ENCODE measurements at regions not wholly inside any gene's neighbourhood (a gene's known extent, or its start where the extent isn't known, plus 50 kb on each side); places are given as distances from the start of the nearest gene placed in this dataset.

GRCh38 chr9:89883401-89884341 lies 278.9 kb downstream of the GADD45G start:
- no peak for DNase-seq (ENCODE audit: low read depth)

GRCh38 chr9:89884356-89885083 lies 279.7 kb downstream of the GADD45G start:
- DNase-seq (ENCODE audit: low read depth) = no peak

- DNase-seq (ENCODE audit: low read depth) = no peak
Observed at GRCh38 chr9:89885156-89885555, 280.3 kb downstream of the GADD45G start.

- no peak for DNase-seq (ENCODE audit: low read depth)
Observed at GRCh38 chr9:89886281-89886700, 281.5 kb downstream of the GADD45G start.

- DNase-seq (ENCODE audit: low read depth) = no peak
Observed at GRCh38 chr9:89887286-89887685, 282.5 kb downstream of the GADD45G start.

- DNase-seq (ENCODE audit: low read depth) = no peak
Observed at GRCh38 chr9:89888233-89888632, 283.4 kb downstream of the GADD45G start.

- no peak for DNase-seq (ENCODE audit: low read depth)
Observed at GRCh38 chr9:89888677-89889076, 283.9 kb downstream of the GADD45G start.

- no peak for DNase-seq (ENCODE audit: low read depth)
Observed at GRCh38 chr9:89889865-89890264, 285.1 kb downstream of the GADD45G start.

GRCh38 chr9:89890326-89890980 lies 285.6 kb downstream of the GADD45G start:
- no peak for DNase-seq (ENCODE audit: low read depth)

- no peak for DNase-seq (ENCODE audit: low read depth)
Observed at GRCh38 chr9:89891221-89891590, 286.4 kb downstream of the GADD45G start.

- no peak for DNase-seq (ENCODE audit: low read depth)
Observed at GRCh38 chr9:89891591-89892304, 286.9 kb downstream of the GADD45G start.

GRCh38 chr9:89892920-89893319 lies 288.1 kb downstream of the GADD45G start:
- DNase-seq (ENCODE audit: low read depth) = no peak

- DNase-seq (ENCODE audit: low read depth) = no peak
Observed at GRCh38 chr9:89893886-89894285, 289.1 kb downstream of the GADD45G start.

GRCh38 chr9:89896806-89897340 lies 292.1 kb downstream of the GADD45G start:
- no peak for DNase-seq (ENCODE audit: low read depth)

- no peak for DNase-seq (ENCODE audit: low read depth)
Observed at GRCh38 chr9:89899573-89899972, 294.8 kb downstream of the GADD45G start.

- no peak for DNase-seq (ENCODE audit: low read depth)
Observed at GRCh38 chr9:89901920-89902319, 297.1 kb downstream of the GADD45G start.

GRCh38 chr9:89902450-89903140 lies 297.8 kb downstream of the GADD45G start:
- no peak for DNase-seq (ENCODE audit: low read depth)

- no peak for DNase-seq (ENCODE audit: low read depth)
Observed at GRCh38 chr9:89903141-89903475, 298.3 kb downstream of the GADD45G start.

GRCh38 chr9:89905606-89906338 lies 301.0 kb downstream of the GADD45G start:
- DNase-seq (ENCODE audit: low read depth) = no peak

Data from stimulated activated CD8-positive, alpha-beta memory T cell treated with anti-CD3 and anti-CD28 coated beads, Interleukin-12 subunit alpha, Interleukin-12 subunit beta, amount 100 ng/mL, for 1 hour (primary cell).